HepG2 (cell line): ENCODE measurements at regions not wholly inside any gene's neighbourhood (a gene's known extent, or its start where the extent isn't known, plus 50 kb on each side); places are given as distances from the start of the nearest gene placed in this dataset.

Experiments
- CEBPG ChIP-seq: IDR thresholded peaks from 2 replicates; pipeline ENCODE4 v1.6.1; 2016
- KDM2A ChIP-seq: sonication (generic); formaldehyde crosslinking; IDR thresholded peaks from 2 replicates; pipeline ENCODE4 v1.4.0; 2020; ENCODE audit warnings: low read depth, missing genetic modification reagents, borderline replicate concordance
- NR2F6 ChIP-seq, 2 experiments: IDR thresholded peaks; 2 replicates each; pipeline ENCODE4 v1.6.1; 2016; ENCODE audit warnings: antibody characterized with exemption in 1 of 2, mild to moderate bottlenecking in 1 of 2
- SRSF9 ChIP-seq: fragments of 200-400 bp; formaldehyde crosslinking; IDR thresholded peaks from 2 replicates; pipeline ENCODE4 v1.6.1; 2018; ENCODE audit warnings: borderline replicate concordance, mild to moderate bottlenecking, low read depth, low read length; ENCODE audit not compliant: insufficient read depth, poor library complexity, severe bottlenecking
- ZNF746 ChIP-seq: sonication (generic); formaldehyde crosslinking; IDR thresholded peaks from 2 replicates; pipeline ENCODE4 v1.8.0; 2022; ENCODE audit warnings: mild to moderate bottlenecking, missing genetic modification reagents
- TF ChIP-seq, protein P1 (sequence below): sonication (generic); formaldehyde crosslinking; IDR thresholded peaks from 2 replicates; pipeline ENCODE4 v1.5.1; 2020; ENCODE audit warnings: mild to moderate bottlenecking, missing genetic modification reagents, moderate library complexity
- TF ChIP-seq, protein P2 (sequence below): sonication (generic); formaldehyde crosslinking; IDR thresholded peaks from 2 replicates; pipeline ENCODE4 v1.4.0; 2020; ENCODE audit warnings: missing genetic modification reagents, mild to moderate bottlenecking, borderline replicate concordance
- TF ChIP-seq, protein P3 (sequence below): sonication (generic); formaldehyde crosslinking; IDR thresholded peaks from 2 replicates; pipeline ENCODE4 v1.5.0; 2020; ENCODE audit warnings: mild to moderate bottlenecking, missing genetic modification reagents
- TF ChIP-seq, protein P4 (sequence below): sonication (generic); formaldehyde crosslinking; IDR thresholded peaks from 2 replicates; pipeline ENCODE4 v1.4.0; 2020; ENCODE audit warnings: mild to moderate bottlenecking, low read depth, missing genetic modification reagents

DNA sequence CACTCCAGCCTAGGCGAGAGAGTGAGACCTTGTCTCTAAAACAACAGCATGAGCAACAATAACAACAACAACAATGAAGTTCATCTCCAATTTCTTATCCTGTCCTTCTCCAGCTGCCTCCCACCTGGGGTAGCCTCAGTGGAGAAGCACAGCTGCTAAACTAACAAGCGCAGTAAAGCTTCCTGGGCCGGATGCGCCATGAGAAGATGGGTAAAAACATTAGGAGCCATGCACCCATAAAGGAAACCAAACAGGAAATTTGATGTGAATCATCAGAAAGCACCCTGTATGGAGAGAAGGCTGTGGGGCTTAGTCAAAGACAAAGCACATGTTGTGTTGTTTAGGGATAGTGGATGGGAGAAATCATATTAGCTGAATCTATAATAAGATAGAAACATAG lies 61.1 kb upstream of the CCN6 start (continued):
- TF ChIP-seq, protein P1, sequence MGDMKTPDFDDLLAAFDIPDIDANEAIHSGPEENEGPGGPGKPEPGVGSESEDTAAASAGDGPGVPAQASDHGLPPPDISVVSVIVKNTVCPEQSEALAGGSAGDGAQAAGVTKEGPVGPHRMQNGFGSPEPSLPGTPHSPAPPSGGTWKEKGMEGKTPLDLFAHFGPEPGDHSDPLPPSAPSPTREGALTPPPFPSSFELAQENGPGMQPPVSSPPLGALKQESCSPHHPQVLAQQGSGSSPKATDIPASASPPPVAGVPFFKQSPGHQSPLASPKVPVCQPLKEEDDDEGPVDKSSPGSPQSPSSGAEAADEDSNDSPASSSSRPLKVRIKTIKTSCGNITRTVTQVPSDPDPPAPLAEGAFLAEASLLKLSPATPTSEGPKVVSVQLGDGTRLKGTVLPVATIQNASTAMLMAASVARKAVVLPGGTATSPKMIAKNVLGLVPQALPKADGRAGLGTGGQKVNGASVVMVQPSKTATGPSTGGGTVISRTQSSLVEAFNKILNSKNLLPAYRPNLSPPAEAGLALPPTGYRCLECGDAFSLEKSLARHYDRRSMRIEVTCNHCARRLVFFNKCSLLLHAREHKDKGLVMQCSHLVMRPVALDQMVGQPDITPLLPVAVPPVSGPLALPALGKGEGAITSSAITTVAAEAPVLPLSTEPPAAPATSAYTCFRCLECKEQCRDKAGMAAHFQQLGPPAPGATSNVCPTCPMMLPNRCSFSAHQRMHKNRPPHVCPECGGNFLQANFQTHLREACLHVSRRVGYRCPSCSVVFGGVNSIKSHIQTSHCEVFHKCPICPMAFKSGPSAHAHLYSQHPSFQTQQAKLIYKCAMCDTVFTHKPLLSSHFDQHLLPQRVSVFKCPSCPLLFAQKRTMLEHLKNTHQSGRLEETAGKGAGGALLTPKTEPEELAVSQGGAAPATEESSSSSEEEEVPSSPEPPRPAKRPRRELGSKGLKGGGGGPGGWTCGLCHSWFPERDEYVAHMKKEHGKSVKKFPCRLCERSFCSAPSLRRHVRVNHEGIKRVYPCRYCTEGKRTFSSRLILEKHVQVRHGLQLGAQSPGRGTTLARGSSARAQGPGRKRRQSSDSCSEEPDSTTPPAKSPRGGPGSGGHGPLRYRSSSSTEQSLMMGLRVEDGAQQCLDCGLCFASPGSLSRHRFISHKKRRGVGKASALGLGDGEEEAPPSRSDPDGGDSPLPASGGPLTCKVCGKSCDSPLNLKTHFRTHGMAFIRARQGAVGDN (CRISPR knock-in tag): no peak
- TF ChIP-seq, protein P2, sequence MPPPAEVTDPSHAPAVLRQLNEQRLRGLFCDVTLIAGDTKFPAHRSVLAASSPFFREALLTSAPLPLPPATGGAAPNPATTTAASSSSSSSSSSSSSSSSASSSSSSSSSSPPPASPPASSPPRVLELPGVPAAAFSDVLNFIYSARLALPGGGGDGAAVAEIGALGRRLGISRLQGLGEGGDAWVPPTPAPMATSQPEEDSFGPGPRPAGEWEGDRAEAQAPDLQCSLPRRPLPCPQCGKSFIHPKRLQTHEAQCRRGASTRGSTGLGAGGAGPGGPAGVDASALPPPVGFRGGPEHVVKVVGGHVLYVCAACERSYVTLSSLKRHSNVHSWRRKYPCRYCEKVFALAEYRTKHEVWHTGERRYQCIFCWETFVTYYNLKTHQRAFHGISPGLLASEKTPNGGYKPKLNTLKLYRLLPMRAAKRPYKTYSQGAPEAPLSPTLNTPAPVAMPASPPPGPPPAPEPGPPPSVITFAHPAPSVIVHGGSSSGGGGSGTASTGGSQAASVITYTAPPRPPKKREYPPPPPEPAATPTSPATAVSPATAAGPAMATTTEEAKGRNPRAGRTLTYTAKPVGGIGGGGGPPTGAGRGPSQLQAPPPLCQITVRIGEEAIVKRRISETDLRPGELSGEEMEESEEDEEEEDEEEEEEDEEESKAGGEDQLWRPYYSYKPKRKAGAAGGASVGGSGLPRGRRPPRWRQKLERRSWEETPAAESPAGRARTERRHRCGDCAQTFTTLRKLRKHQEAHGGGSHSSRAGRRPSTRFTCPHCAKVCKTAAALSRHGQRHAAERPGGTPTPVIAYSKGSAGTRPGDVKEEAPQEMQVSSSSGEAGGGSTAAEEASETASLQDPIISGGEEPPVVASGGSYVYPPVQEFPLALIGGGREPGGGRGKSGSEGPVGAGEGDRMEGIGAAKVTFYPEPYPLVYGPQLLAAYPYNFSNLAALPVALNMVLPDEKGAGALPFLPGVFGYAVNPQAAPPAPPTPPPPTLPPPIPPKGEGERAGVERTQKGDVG (CRISPR knock-in tag): no peak
- TF ChIP-seq ZNF746 (CRISPR knock-in tag): no peak
- TF ChIP-seq, protein P3, sequence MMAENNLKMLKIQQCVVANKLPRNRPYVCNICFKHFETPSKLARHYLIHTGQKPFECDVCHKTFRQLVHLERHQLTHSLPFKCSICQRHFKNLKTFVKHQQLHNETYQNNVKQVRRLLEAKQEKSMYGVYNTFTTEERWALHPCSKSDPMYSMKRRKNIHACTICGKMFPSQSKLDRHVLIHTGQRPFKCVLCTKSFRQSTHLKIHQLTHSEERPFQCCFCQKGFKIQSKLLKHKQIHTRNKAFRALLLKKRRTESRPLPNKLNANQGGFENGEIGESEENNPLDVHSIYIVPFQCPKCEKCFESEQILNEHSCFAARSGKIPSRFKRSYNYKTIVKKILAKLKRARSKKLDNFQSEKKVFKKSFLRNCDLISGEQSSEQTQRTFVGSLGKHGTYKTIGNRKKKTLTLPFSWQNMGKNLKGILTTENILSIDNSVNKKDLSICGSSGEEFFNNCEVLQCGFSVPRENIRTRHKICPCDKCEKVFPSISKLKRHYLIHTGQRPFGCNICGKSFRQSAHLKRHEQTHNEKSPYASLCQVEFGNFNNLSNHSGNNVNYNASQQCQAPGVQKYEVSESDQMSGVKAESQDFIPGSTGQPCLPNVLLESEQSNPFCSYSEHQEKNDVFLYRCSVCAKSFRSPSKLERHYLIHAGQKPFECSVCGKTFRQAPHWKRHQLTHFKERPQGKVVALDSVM (CRISPR knock-in tag): no peak
- TF ChIP-seq, protein P4, sequence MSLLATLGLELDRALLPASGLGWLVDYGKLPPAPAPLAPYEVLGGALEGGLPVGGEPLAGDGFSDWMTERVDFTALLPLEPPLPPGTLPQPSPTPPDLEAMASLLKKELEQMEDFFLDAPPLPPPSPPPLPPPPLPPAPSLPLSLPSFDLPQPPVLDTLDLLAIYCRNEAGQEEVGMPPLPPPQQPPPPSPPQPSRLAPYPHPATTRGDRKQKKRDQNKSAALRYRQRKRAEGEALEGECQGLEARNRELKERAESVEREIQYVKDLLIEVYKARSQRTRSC (CRISPR knock-in tag): no peak
- TF ChIP-seq SRSF9: no peak
- TF ChIP-seq NR2F6 (IDR thresholded peaks at IDR 0.05): no peak
- no peak for TF ChIP-seq NR2F6 (CRISPR knock-in tag; IDR thresholded peaks at IDR 0.05)
- no peak for TF ChIP-seq KDM2A
- no peak for TF ChIP-seq CEBPG (CRISPR knock-in tag)
